ENCODE measurements at regions not wholly inside any gene's neighbourhood (a gene's known extent, or its start where the extent isn't known, plus 50 kb on each side); places are given as distances from the start of the nearest gene placed in this dataset.

DNA sequence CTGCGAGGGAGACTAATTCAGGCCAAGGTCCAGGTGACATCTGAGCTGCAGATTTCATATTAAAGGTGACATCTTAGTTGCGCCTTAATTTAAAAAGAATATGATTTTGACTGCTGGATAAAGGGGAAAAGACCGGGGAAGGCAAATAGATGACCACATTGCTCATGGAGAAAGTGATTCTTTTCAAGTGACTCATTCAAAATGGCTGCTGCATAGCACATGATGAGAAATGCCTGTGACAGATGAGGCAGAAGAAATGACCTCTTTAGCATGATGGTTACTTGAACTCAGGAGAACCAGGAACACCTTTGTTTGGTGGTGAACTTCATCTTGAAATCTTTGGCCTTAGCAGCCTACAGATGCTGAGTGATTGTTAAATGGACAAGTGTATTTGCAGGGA lies 385.8 kb upstream of the TRIB2 start:
- DNase-seq: peak; percentile 12 to 33 (median 30)

DNA sequence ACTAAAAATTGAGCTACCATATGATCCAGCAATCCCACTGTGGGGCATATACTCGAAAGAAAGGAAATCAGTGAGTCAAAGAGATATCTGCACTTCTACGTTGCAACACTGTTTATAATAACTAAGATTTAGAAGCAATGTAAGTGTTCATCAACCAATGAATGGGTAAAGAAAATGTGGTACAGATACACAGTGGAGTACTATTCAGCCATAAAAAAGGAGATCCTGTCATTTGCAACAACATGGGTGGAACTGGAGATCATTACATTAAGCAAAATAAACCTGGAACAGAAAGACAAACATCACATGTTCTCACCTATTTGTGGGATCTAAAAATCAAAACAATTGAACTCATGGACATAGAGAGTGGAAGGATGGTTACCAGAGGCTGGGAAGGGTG lies 385.0 kb upstream of the TRIB2 start:
- DNase-seq: no peak

- no peak for DNase-seq
These were observed 383.4 kb upstream of the TRIB2 start for GRCh38 chr2:12333293-12333692.

DNA sequence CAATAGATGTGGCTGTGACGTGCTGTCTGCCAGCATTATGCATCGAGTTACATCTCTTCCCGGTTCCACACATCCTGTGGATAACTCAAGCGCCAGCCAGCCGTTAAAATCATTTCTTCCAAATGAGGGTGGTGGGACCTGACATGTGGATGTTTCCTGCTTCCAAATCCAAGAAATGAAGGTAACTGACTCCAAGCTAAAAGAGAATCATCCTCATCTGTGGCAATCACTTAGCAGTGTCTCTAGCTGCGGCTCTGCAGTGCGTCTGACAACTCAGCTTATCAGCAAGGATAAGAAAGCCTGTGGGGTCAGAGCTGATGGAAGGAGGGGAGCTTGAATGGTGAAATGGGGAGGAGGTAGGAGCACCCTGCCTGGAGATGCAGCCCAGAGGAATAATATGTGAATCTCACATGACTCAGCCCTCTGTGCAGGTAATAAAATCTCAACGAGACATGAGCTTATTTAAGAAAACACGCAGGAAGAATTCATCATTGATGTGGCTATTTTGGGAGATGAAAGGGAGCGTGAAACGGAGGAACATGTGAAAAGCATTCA lies 382.2 kb upstream of the TRIB2 start:
- no peak for DNase-seq

DNA sequence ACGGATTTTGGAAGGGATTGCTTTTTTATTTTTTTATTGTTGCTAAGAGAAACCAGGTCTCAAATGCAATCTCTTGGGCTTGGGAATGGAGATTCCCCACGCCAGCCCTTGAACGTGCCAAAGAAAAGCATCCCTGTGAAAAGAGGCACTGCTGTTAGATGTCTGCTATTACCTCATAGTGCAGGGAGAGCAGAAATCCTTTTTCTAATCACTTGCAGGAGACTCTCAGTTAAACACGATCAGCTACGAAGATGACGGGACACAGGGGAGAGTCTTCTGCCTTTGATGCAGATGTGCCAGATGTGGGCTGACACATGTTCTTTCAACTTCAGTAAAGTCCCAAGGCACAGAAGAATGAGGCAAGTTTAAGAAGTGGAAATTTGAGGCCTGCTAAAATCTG lies 381.6 kb upstream of the TRIB2 start:
- DNase-seq: no peak

GRCh38 chr2:12335995-12336394 lies 380.7 kb upstream of the TRIB2 start:
- no peak for DNase-seq

GRCh38 chr2:12338946-12339697 lies 377.6 kb upstream of the TRIB2 start:
- no peak for DNase-seq

DNA sequence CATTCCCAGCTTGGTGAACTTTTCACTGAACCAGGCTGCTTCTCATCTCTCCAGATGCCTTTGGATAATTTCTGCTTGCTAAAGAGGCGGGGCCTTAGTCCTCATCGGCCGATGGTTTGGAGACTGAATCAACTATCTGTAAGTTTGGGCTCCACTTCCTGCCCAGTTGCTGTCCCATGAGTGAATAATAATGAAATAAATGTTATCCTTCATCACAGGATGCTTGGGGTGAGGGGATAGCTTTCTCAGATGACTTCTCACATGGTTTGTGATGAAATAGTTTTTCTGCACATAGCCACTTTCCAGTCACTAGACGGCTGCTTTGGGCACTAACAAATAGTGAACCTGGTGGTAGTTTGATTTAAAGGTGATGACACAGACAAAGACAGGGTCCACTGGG lies 376.6 kb upstream of the TRIB2 start:
- no peak for DNase-seq

- no peak for DNase-seq
These were observed 375.5 kb upstream of the TRIB2 start for GRCh38 chr2:12341215-12341614.

DNA sequence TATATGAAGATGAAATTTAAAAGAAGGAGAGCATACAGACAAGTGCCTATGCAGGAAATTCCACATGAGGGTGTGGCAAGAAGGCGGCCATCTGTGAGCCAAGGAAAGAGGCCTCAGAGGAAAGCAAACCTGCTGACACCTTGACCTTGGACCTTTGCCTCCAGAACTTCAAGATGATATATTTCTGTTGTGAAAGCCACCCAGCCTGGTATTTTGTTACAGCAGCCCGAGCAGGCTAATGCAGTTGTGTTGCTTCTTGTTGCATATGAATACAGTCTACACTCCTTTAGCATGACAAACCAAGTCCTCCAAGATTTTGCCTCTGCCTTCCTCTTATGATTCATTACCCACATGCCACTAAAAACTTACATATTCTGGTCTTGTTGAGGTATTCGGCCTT lies 374.8 kb upstream of the TRIB2 start:
- DNase-seq: no peak

DNA sequence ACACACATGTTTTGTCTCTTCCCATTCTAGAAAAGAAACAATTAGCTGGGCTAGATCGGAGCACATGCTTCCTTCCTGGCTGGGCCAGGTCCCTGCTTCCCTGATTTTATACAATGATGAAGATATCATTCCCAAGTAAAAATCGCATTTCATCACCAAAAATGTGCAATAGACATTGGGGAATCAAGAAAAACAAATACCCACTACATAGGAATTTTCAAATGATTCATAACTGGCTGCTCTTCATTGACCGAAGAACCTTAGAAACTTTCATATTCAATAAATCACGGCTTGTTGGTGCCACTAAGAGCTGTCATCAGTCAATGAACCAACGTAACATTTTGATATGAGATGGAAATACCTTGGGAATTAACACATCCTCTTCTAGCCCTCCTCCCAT lies 373.6 kb upstream of the TRIB2 start:
- no peak for DNase-seq

GRCh38 chr2:12347066-12347493 lies 369.7 kb upstream of the TRIB2 start:
- no peak for DNase-seq

DNA sequence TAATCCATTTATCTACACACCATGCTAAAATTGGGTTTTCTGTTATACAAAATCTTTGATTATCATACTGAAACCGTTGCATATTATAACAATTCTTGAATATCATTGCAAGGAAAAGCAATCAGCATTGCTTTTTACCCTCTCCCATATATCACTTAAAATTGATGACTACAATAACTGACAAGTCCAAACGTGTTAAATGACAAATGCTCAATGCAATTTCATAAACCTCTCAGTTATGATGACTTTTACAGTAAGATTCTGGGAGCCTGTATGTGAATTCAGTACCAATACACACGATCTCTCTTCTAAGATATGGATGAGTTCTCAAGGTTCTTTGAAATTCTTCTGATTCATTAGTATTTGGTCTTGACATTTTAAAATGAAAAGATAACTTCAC lies 368.5 kb upstream of the TRIB2 start:
- no peak for DNase-seq

DNA sequence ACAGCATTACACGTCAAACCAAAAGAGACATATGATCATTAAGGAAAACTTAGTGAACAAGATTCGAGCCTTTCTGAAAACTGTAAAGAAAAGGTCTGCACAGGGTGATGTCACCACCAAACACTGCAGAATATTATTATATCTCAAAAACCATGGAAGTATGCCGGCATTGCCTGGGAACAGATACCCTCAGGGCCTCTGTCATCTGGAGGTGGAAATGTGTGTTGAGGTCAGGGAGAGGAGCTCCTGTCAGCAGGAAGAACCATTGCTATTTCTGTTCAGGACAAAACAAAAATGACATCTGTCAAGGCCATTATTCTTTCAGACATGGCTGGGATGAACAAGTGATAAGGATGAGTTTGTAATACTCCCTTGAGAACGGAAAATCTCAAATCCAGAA lies 365.9 kb upstream of the TRIB2 start:
- no peak for DNase-seq

- DNase-seq: no peak
These were observed 363.8 kb upstream of the TRIB2 start for GRCh38 chr2:12352889-12353288.

- DNase-seq: no peak
These were observed 355.2 kb upstream of the TRIB2 start for GRCh38 chr2:12361506-12361905.

GRCh38 chr2:12363138-12363537 lies 353.6 kb upstream of the TRIB2 start:
- DNase-seq: peak; percentile 34 to 45 (median 43)

DNA sequence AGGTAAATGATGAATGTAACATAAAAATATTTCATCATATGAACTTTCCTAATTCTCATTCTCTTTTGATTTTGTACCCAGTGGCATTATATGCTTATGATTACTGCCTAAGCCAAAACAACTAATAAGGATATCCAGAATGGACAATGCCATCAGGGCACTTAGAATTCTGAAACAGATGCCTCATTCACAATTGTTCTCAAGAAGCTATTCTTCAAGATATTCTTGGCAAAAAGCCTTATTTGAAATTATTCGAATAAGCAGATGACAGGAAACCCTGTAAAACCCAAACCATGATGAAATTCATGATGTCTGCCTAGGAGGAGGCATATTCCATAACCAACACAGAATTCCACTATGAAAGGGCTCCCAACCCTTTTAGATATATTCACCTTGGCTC lies 353.2 kb upstream of the TRIB2 start:
- DNase-seq: no peak

DNA sequence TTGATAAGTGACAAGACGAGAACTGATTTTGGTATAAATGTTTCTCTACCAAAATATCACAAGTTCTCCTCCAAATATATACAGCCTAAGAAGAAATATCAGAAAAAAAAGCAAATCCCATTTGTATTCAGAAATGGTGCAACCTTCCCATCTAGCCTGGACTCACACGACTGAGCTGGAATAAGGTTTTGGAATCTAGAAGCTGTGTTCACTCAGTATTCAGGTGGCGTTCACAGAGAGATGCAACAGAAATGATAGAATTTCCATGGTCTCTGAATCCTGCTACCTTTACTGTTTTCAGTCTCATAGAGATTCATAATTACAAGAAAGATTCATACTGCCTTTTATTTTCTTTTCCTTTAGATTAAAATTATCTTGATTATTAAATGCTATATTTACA lies 347.2 kb upstream of the TRIB2 start:
- DNase-seq: no peak

GRCh38 chr2:12376025-12376424 lies 340.7 kb upstream of the TRIB2 start:
- DNase-seq: peak in 1 of 3 donors; percentile 4

DNA sequence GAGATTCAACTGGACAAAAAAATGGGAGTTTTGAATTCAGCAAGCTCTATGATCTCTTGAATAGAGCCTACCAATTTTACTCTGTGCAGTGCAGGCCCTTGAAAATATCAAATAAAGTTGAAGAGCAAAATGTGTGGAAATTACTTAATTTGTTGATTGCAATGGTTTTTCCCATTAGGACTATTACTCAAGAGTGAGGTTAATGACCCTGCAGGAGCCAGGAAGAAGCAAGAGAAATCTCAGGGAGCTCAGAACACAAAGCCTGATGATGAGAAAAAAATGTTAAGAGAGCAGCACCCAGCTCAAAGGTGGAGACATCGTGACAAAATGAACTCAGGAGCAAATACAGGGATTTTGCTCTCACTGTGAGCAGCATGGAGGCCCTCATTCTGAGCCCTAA lies 337.6 kb upstream of the TRIB2 start:
- DNase-seq: no peak

- DNase-seq: no peak
These were observed 335.0 kb upstream of the TRIB2 start for GRCh38 chr2:12381543-12382325.

DNA sequence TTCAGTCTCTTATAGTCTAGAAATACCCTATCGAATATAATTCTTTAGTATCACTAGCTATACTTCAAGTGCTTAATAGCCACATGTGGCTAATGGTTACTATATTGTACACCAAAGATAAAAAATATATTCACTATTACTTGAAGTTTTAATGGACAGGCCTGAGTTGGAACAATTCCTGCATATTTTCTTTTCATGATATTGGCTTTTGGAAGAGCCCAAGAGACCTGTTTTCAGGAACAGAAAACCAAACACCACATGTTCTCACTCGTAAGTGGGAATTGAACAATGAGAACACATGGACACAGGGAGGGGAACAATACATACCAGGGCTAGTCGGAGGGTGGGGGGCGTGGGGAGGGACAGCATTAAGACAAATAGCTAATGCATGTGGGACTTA lies 334.4 kb upstream of the TRIB2 start:
- no peak for DNase-seq

DNA sequence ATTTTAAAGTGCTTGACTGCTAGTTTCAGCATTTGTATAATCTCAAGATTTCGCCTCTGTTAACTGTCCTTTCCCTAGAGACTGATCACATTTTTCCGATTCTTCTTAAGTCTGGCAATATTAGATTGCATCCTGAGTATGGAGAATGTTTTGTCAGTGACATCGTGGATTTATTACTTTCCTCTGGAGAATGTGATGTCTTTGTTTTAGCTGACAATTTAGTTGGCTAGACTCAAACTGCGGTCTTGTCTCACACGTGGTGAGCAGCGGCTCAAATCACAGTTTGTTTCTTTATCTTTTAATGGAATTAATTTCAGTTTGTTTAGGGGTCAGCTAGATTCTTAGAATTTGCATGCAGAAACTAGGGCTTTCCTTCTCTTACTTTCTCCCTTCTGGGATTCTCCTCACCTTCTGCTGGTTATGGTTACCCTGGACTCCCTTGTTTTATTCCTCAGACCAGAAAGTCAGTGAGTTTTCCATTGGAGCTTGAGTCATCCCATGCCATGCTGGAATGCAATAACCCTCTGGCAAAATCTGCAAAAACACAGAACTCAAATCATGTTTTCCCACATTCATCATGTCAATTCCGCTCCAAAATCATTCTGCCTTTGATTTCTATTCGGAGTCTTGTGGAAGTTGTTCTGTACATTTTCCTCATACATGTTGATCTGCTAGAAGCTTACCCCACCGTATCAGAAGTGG lies 327.2 kb upstream of the TRIB2 start:
- no peak for DNase-seq

All from suppressor macrophage treated with lipopolysaccharide for 1 hour (primary cell).